GM19438 (cell line): ENCODE measurements at regions not wholly inside any gene's neighbourhood (a gene's known extent, or its start where the extent isn't known, plus 50 kb on each side); places are given as distances from the start of the nearest gene placed in this dataset.

Experiments
- ATAC-seq: cut with Tn5 transposase; IDR thresholded peaks from one replicate; pipeline ENCODE4 v1.9.1; 2021; ENCODE audit warnings: low read depth; ENCODE audit not compliant: unreplicated experiment

GRCh38 chr20:60900618-60901017 is 351.4 kb upstream of the CDH4 start:
- no peak for ATAC-seq

- no peak for ATAC-seq
Measured at GRCh38 chr20:60901831-60902230, 350.2 kb upstream of the CDH4 start.

- ATAC-seq = no peak
Measured at GRCh38 chr20:60903325-60903971, 348.6 kb upstream of the CDH4 start.

- no peak for ATAC-seq
Measured at GRCh38 chr20:60904730-60905129, 347.3 kb upstream of the CDH4 start.

GRCh38 chr20:60905919-60906318 is 346.1 kb upstream of the CDH4 start:
- ATAC-seq = no peak

GRCh38 chr20:60906555-60906954 is 345.5 kb upstream of the CDH4 start:
- ATAC-seq = no peak

- no peak for ATAC-seq
Measured at GRCh38 chr20:60913298-60913697, 338.8 kb upstream of the CDH4 start.

GRCh38 chr20:60921022-60921622 is 330.9 kb upstream of the CDH4 start:
- no peak for ATAC-seq

GRCh38 chr20:60926831-60927230 is 325.2 kb upstream of the CDH4 start:
- no peak for ATAC-seq

GRCh38 chr20:60928341-60928740 is 323.7 kb upstream of the CDH4 start:
- no peak for ATAC-seq

GRCh38 chr20:60930023-60930790 is 321.9 kb upstream of the CDH4 start:
- ATAC-seq = no peak

- ATAC-seq = no peak
Measured at GRCh38 chr20:60931696-60932095, 320.4 kb upstream of the CDH4 start.

GRCh38 chr20:60934724-60935123 is 317.3 kb upstream of the CDH4 start:
- no peak for ATAC-seq

GRCh38 chr20:60935971-60936370 is 316.1 kb upstream of the CDH4 start:
- ATAC-seq = no peak

- ATAC-seq = no peak
Measured at GRCh38 chr20:60937585-60937984, 314.5 kb upstream of the CDH4 start.

- ATAC-seq = no peak
Measured at GRCh38 chr20:60941379-60941778, 310.7 kb upstream of the CDH4 start.

- no peak for ATAC-seq
Measured at GRCh38 chr20:60947819-60948218, 304.2 kb upstream of the CDH4 start.

GRCh38 chr20:60948224-60948623 is 303.8 kb upstream of the CDH4 start:
- ATAC-seq = no peak

GRCh38 chr20:60950561-60950960 is 301.5 kb upstream of the CDH4 start:
- no peak for ATAC-seq

GRCh38 chr20:60950974-60951373 is 301.1 kb upstream of the CDH4 start:
- no peak for ATAC-seq

- no peak for ATAC-seq
Measured at GRCh38 chr20:60952861-60953260, 299.2 kb upstream of the CDH4 start.

GRCh38 chr20:60953321-60953720 is 298.7 kb upstream of the CDH4 start:
- no peak for ATAC-seq
